K562 (cell line): ENCODE measurements at regions not wholly inside any gene's neighbourhood (a gene's known extent, or its start where the extent isn't known, plus 50 kb on each side); places are given as distances from the start of the nearest gene placed in this dataset.

ENCODE experiments used
- ATAC-seq: fragments of 200-7000 bp; cut with Tn5 transposase; 3 replicates; pipeline ENCODE4 v1.9.1; 2020; ENCODE audit warnings: moderate library complexity
- BruUV-seq: library from RNA; stranded (reverse); fragments of 400-500 nt; replicated peaks from 2 replicates; lab custom pipeline; 2021; lab: Mats Ljungman, UMichigan
- CTCF ChIA-PET: fragments of 300-600 bp; formaldehyde crosslinking; extraction: SDS; loops from one replicate; lab custom pipeline; 2021; ENCODE audit warnings: low intra/inter-chr PET ratio; lab: Yijun Ruan, JAX
- POLR2A ChIA-PET: fragments of 300-600, 350-650 bp; sonication (Branson Sonifier 250); formaldehyde crosslinking; extraction: SDS; loops from one replicate; lab custom pipeline; 2021; ENCODE audit warnings: antibody characterized with exemption, inconsistent platforms; lab: Yijun Ruan, JAX
- DNase-seq, 4 experiments: peaks; one replicate each; pipeline versions ENCODE4 v3.0.0 to v3.0.0-alpha.2; 2011 to 2018; ENCODE audit warnings: low spot score in 3 of 4, mixed read lengths in 3 of 4; ENCODE audit errors: extremely low read depth in 1 of 4
- FAIRE-seq: peaks from 2 replicates; lab custom pipeline; 2011; peaks lifted over from hg19 to GRCh38; lab: Jason Lieb, UNC
- H2AFZ ChIP-seq: 2 replicates; pipeline ENCODE4 v1.6.0; 2011; ENCODE audit warnings: low read depth, low read length, control low read depth, inconsistent platforms
- H3K27ac ChIP-seq: fragments of 200-600 bp; 3 replicates; pipeline ENCODE4 v1.8.0; 2011; ENCODE audit warnings: low read depth, mild to moderate bottlenecking, control low read depth, inconsistent platforms, low read length, moderate library complexity, mixed read lengths; ENCODE audit errors: extremely low read depth
- H3K27me3 ChIP-seq, 2 experiments: fragments of 300-600 bp in 1 of 2; 2 replicates in 1 of 2; 3 replicates in 1 of 2; pipeline versions ENCODE4 v1.6.0 to v1.8.0; 2011; ENCODE audit warnings: inconsistent platforms in 2 of 2, low read length in 2 of 2, mild to moderate bottlenecking in 1 of 2, mixed read lengths in 1 of 2, moderate library complexity in 1 of 2; ENCODE audit not compliant: control insufficient read depth in 2 of 2, insufficient read depth in 2 of 2
- H3K36me3 ChIP-seq: fragments of 300-600 bp; 3 replicates; pipeline ENCODE4 v1.8.0; 2011; ENCODE audit warnings: mild to moderate bottlenecking, low read length, inconsistent platforms; ENCODE audit not compliant: control insufficient read depth, insufficient read depth
- H3K4me1 ChIP-seq, 2 experiments: fragments of 200-600 bp in 1 of 2; replicated peaks in 1 of 2; 2 replicates in 1 of 2; 3 replicates in 1 of 2; pipeline versions ENCODE4 v1.5.1 to v1.8.0; 2011; ENCODE audit warnings: inconsistent platforms in 2 of 2, low read length in 2 of 2, mild to moderate bottlenecking in 1 of 2, mixed read lengths in 1 of 2, moderate library complexity in 1 of 2; ENCODE audit not compliant: control insufficient read depth in 2 of 2, insufficient read depth in 2 of 2
- H3K4me2 ChIP-seq: 2 replicates; pipeline ENCODE4 v1.6.1; 2011; ENCODE audit warnings: low read length, control low read depth, inconsistent platforms, mixed read lengths; ENCODE audit not compliant: insufficient read depth
- H3K4me3 ChIP-seq: fragments of 200-600 bp; sonication (generic), shearing (Covaris generic); 2 replicates; pipeline ENCODE4 v1.5.1; 2016; ENCODE audit warnings: control low read depth, inconsistent platforms
- H3K79me2 ChIP-seq: fragments of 200-600 bp; 3 replicates; pipeline ENCODE4 v1.8.0; 2011; ENCODE audit warnings: low read length, inconsistent platforms; ENCODE audit not compliant: control insufficient read depth, insufficient read depth
- H3K9ac ChIP-seq, 2 experiments: 2 replicates each; pipeline versions ENCODE4 v1.6.0 to v1.6.1; 2011; ENCODE audit warnings: low read depth in 2 of 2, low read length in 2 of 2, control low read depth in 1 of 2, inconsistent platforms in 1 of 2, mild to moderate bottlenecking in 1 of 2, mixed read lengths in 1 of 2; ENCODE audit not compliant: insufficient read depth in 1 of 2
- H3K9me1 ChIP-seq: one replicate; pipeline ENCODE4 v1.6.0; 2011; ENCODE audit warnings: inconsistent platforms, mild to moderate bottlenecking, low read length, moderate library complexity; ENCODE audit not compliant: control insufficient read depth, insufficient read depth
- H3K9me3 ChIP-seq: replicated peaks from 2 replicates; pipeline ENCODE4 v1.5.1; 2011; ENCODE audit warnings: low read depth, low read length, inconsistent platforms; ENCODE audit not compliant: control insufficient read depth, insufficient read depth
- H4K20me1 ChIP-seq: replicated peaks from 2 replicates; pipeline ENCODE4 v1.6.1; 2011; ENCODE audit warnings: low read length, inconsistent platforms, mixed read lengths; ENCODE audit not compliant: control insufficient read depth, insufficient read depth
- ATF3 ChIP-seq, 2 experiments: fragments of 450-650 bp in 1 of 2; sonication (generic) in 1 of 2; formaldehyde crosslinking in 1 of 2; IDR thresholded peaks in 1 of 2; conservative IDR thresholded peaks in 1 of 2; 2 replicates each; pipeline versions ENCODE4 v1.6.1 to v1.8.1; 2016 to 2023; ENCODE audit warnings: mild to moderate bottlenecking in 2 of 2, moderate library complexity in 2 of 2, inconsistent platforms in 1 of 2, missing genetic modification reagents in 1 of 2
- CHD1 ChIP-seq: fragments of 200-600 bp; sonication (generic); IDR thresholded peaks from one replicate; pipeline ENCODE4 v1.6.1; 2012; ENCODE audit warnings: mild to moderate bottlenecking, moderate library complexity, low read length, inconsistent platforms
- E2F4 ChIP-seq: sonication (generic); formaldehyde crosslinking; IDR thresholded peaks from 2 replicates; pipeline ENCODE4 v1.8.0; 2022; ENCODE audit warnings: mild to moderate bottlenecking, low read depth, missing genetic modification reagents
- NBN ChIP-seq: fragments of 450-650 bp; IDR thresholded peaks from 2 replicates; pipeline ENCODE4 v1.6.1; 2016; ENCODE audit warnings: low read depth, mild to moderate bottlenecking
- NR3C1 ChIP-seq: sonication (generic); formaldehyde crosslinking; IDR thresholded peaks from 2 replicates; pipeline ENCODE4 v1.8.1; 2022; ENCODE audit warnings: missing genetic modification reagents
- STAT6 ChIP-seq: sonication (generic); formaldehyde crosslinking; IDR thresholded peaks from 2 replicates; pipeline ENCODE4 v1.8.1; 2023; ENCODE audit warnings: mild to moderate bottlenecking, missing genetic modification reagents
- U2AF2 ChIP-seq: fragments of 200-400 bp; formaldehyde crosslinking; optimal IDR thresholded peaks from 2 replicates; pipeline ENCODE3; 2017; ENCODE audit warnings: low read depth, mild to moderate bottlenecking, low read length
- ZNF146 ChIP-seq: IDR thresholded peaks from one replicate; pipeline ENCODE4 v1.6.1; 2018; ENCODE audit warnings: missing compliant biosample characterization; ENCODE audit not compliant: unreplicated experiment
- WGBS: fragments of 100-300 bp; shearing (Covaris generic); methylation state at CpG from one replicate; pipeline ENCODE4 v1.1.6; 2016; ENCODE audit warnings: low coverage, mixed read lengths; ENCODE audit not compliant: insufficient coverage; ENCODE audit errors: missing lambda C conversion rate; 5-methylcytosine and 5-hydroxymethylcytosine counted together
- in situ Hi-C: fragments of 300-500 bp; cut with MboI; formaldehyde crosslinking; loops from 4 replicates; pipeline ENCODE4 v1.15.0; 2018; ENCODE audit warnings: inconsistent platforms, mixed read lengths
- intact Hi-C: fragments of 100-400 bp; cut with micrococcal nuclease; formaldehyde crosslinking; loops from 2 replicates; pipeline ENCODE4 v1.14.2; 2022

GRCh38 chr5:105617436-105618215 is 2053.1 kb downstream of the EFNA5 start:
- H3K9ac ChIP-seq, result no peak overlapping the region
- ATAC-seq (no peak), DNase-seq (no peak), FAIRE-seq (no peak)
- ChIA-PET CTCF (no interaction called here), POLR2A (no interaction called here)
- TF ChIP-seq NBN, result no peak
- TF ChIP-seq ATF3 (IDR thresholded peaks at IDR 0.05), result peak; percentile 50; the same call in 1 of the 2 replicates
- no peak for TF ChIP-seq ATF3 (CRISPR knock-in tag; conservative IDR thresholded peaks at IDR 0.05)
- TF ChIP-seq CHD1, result no peak
- TF ChIP-seq U2AF2, result no peak
- no peak for TF ChIP-seq E2F4 (CRISPR knock-in tag)
- TF ChIP-seq ZNF146, result no peak
- TF ChIP-seq NR3C1 (CRISPR knock-in tag), result no peak
- TF ChIP-seq STAT6 (CRISPR knock-in tag), result no peak
- H3K27ac ChIP-seq, result no peak overlapping the region
- no peaks in the 10 kb centered on the region for H3K79me2 ChIP-seq
- intact Hi-C loops, result no loop called here
- no peak overlapping the region for H3K4me2 ChIP-seq
- H3K27me3 ChIP-seq, result no peaks in the 10 kb centered on the region
- H4K20me1 ChIP-seq, result no peaks in the 10 kb centered on the region
- in situ Hi-C loops, result no loop called here
- no peaks in the 10 kb centered on the region for H3K36me3 ChIP-seq
- no peak overlapping the region for H2AFZ ChIP-seq
- no peak overlapping the region for H3K4me3 ChIP-seq
- no TSS peak for BruUV-seq
- no peaks in the 10 kb centered on the region for H3K9me3 ChIP-seq
- H3K9me1 ChIP-seq, result no peaks in the 10 kb centered on the region
- H3K4me1 ChIP-seq, result no peaks in the 10 kb centered on the region
- 21% methylated on average over 2 of the region's 2 CpGs for WGBS
